ENCODE measurements at regions not wholly inside any gene's neighbourhood (a gene's known extent, or its start where the extent isn't known, plus 50 kb on each side); places are given as distances from the start of the nearest gene placed in this dataset.
A peak's percentile ranks its signal among the peaks of the same experiment; 100 is the strongest.

GRCh38 chr7:47049234-47049774, 532.6 kb downstream of the TNS3 start:
- peaks cover 4% of the 10 kb centered on the region for H3K9me3 Mint-ChIP-seq (ENCODE audit: unreplicated experiment)

GRCh38 chr7:47047384-47047783, 534.5 kb downstream of the TNS3 start:
- H4K20me1 ChIP-seq (ENCODE audit: insufficient read depth, low read length), result no peaks in the 10 kb centered on the region
- H3K9me3 Mint-ChIP-seq (ENCODE audit: unreplicated experiment), result peaks cover 4% of the 10 kb centered on the region
- H3K9me3 ChIP-seq (ENCODE audit: insufficient read depth, low read depth, low read length), result no peaks in the 10 kb centered on the region
- peaks cover 2% of the 10 kb centered on the region for H3K4me1 Mint-ChIP-seq (ENCODE audit: low read depth, unreplicated experiment)
- DNase-seq (ENCODE audit: low read depth), result peak; percentile 14
- no peak overlapping the region for H3K27ac Mint-ChIP-seq (ENCODE audit: unreplicated experiment)
- no peaks in the 10 kb centered on the region for H3K36me3 ChIP-seq (ENCODE audit: insufficient read depth, low read length)
- no peaks in the 10 kb centered on the region for H3K79me2 ChIP-seq (ENCODE audit: insufficient read depth, low read length)
- no peak overlapping the region for H3K27ac ChIP-seq (ENCODE audit: low read depth, low read length)
- no peak overlapping the region for H2AFZ ChIP-seq (ENCODE audit: low read depth, low read length)
- no peak overlapping the region for H3K4me2 ChIP-seq (ENCODE audit: low read length)
- H3K9ac ChIP-seq (ENCODE audit: low read length), result no peak overlapping the region
- no peak for FAIRE-seq
- no peaks in the 10 kb centered on the region for H3K36me3 Mint-ChIP-seq (ENCODE audit: low read depth, unreplicated experiment)
- H3K27me3 ChIP-seq (ENCODE audit: insufficient read depth, low read length), result peaks cover 2% of the 10 kb centered on the region
- peaks cover 18% of the 10 kb centered on the region for H3K27me3 Mint-ChIP-seq (ENCODE audit: low read depth, unreplicated experiment)
- no peaks in the 10 kb centered on the region for H3K4me1 ChIP-seq (ENCODE audit: insufficient read depth, low read length)
- TF ChIP-seq EZH2 (IDR thresholded peaks at IDR 0.05; ENCODE audit: insufficient read depth, low read length) (no peak), CTCF (IDR thresholded peaks at IDR 0.05; ENCODE audit: insufficient read depth, low read depth, low read length) (no peak)
- H3K4me3 Mint-ChIP-seq (ENCODE audit: unreplicated experiment), result no peak overlapping the region
- no peak overlapping the region for H3K4me3 ChIP-seq (ENCODE audit: insufficient read depth, low read depth, low read length)

More at GRCh38 chr7:47049234-47049774, 532.6 kb downstream of the TNS3 start:
- no peaks in the 10 kb centered on the region for H4K20me1 ChIP-seq (ENCODE audit: insufficient read depth, low read length)
- no peak overlapping the region for H3K9ac ChIP-seq (ENCODE audit: low read length)
- H3K79me2 ChIP-seq (ENCODE audit: insufficient read depth, low read length), result no peaks in the 10 kb centered on the region
- TF ChIP-seq CTCF (IDR thresholded peaks at IDR 0.05; ENCODE audit: insufficient read depth, low read depth, low read length), result no peak
- no peak for TF ChIP-seq EZH2 (IDR thresholded peaks at IDR 0.05; ENCODE audit: insufficient read depth, low read length)
- Mint-ChIP-seq H3K27me3 (ENCODE audit: low read depth, unreplicated experiment) (peaks cover 12% of the 10 kb centered on the region), H3K36me3 (ENCODE audit: low read depth, unreplicated experiment) (no peaks in the 10 kb centered on the region), H3K4me3 (ENCODE audit: unreplicated experiment) (no peak overlapping the region), H3K4me1 (ENCODE audit: low read depth, unreplicated experiment) (peaks cover 2% of the 10 kb centered on the region), H3K27ac (ENCODE audit: unreplicated experiment) (no peak overlapping the region)
- H2AFZ ChIP-seq (ENCODE audit: low read depth, low read length), result no peak overlapping the region
- H3K27me3 ChIP-seq (ENCODE audit: insufficient read depth, low read length), result peaks cover 2% of the 10 kb centered on the region
- no peak overlapping the region for H3K4me3 ChIP-seq (ENCODE audit: insufficient read depth, low read depth, low read length)
- no peak overlapping the region for H3K27ac ChIP-seq (ENCODE audit: low read depth, low read length)
- H3K4me1 ChIP-seq (ENCODE audit: insufficient read depth, low read length), result no peaks in the 10 kb centered on the region
- no peaks in the 10 kb centered on the region for H3K36me3 ChIP-seq (ENCODE audit: insufficient read depth, low read length)
- H3K4me2 ChIP-seq (ENCODE audit: low read length), result no peak overlapping the region
- H3K9me3 ChIP-seq (ENCODE audit: insufficient read depth, low read depth, low read length), result no peaks in the 10 kb centered on the region
- no peak for FAIRE-seq
- no peak for DNase-seq (ENCODE audit: low read depth)

- Mint-ChIP-seq H3K9me3 (ENCODE audit: unreplicated experiment) (peaks cover 4% of the 10 kb centered on the region), H3K27me3 (ENCODE audit: low read depth, unreplicated experiment) (peaks cover 18% of the 10 kb centered on the region), H3K27ac (ENCODE audit: unreplicated experiment) (no peak overlapping the region), H3K4me1 (ENCODE audit: low read depth, unreplicated experiment) (peaks cover 2% of the 10 kb centered on the region), H3K4me3 (ENCODE audit: unreplicated experiment) (no peak overlapping the region), H3K36me3 (ENCODE audit: low read depth, unreplicated experiment) (no peaks in the 10 kb centered on the region)
- H3K36me3 ChIP-seq (ENCODE audit: insufficient read depth, low read length), result no peaks in the 10 kb centered on the region
- H3K9me3 ChIP-seq (ENCODE audit: insufficient read depth, low read depth, low read length), result no peaks in the 10 kb centered on the region
- no peak overlapping the region for H3K9ac ChIP-seq (ENCODE audit: low read length)
- no peaks in the 10 kb centered on the region for H4K20me1 ChIP-seq (ENCODE audit: insufficient read depth, low read length)
- no peaks in the 10 kb centered on the region for H3K4me1 ChIP-seq (ENCODE audit: insufficient read depth, low read length)
- TF ChIP-seq EZH2 (IDR thresholded peaks at IDR 0.05; ENCODE audit: insufficient read depth, low read length) (no peak), CTCF (IDR thresholded peaks at IDR 0.05; ENCODE audit: insufficient read depth, low read depth, low read length) (no peak)
- H3K4me3 ChIP-seq (ENCODE audit: insufficient read depth, low read depth, low read length), result no peak overlapping the region
- H3K27ac ChIP-seq (ENCODE audit: low read depth, low read length), result no peak overlapping the region
- no peak for DNase-seq (ENCODE audit: low read depth)
- no peak overlapping the region for H3K4me2 ChIP-seq (ENCODE audit: low read length)
- peaks cover 2% of the 10 kb centered on the region for H3K27me3 ChIP-seq (ENCODE audit: insufficient read depth, low read length)
- H3K79me2 ChIP-seq (ENCODE audit: insufficient read depth, low read length), result no peaks in the 10 kb centered on the region
- no peak overlapping the region for H2AFZ ChIP-seq (ENCODE audit: low read depth, low read length)
- no peak for FAIRE-seq
Measured at GRCh38 chr7:47046949-47047348, 535.0 kb downstream of the TNS3 start.
